Transverse colon (tissue), 4 donors: ENCODE measurements at regions not wholly inside any gene's neighbourhood (a gene's known extent, or its start where the extent isn't known, plus 50 kb on each side); places are given as distances from the start of the nearest gene placed in this dataset.

ENCODE experiments used
- DNase-seq: peaks from one replicate; pipeline ENCODE4 v3.0.0-alpha.2; 2019
- H3K27ac ChIP-seq, 4 donors: fragments of 200-600 bp; sonication (generic); 2 replicates each; pipeline ENCODE4 v1.5.1; 2016 to 2018; ENCODE audit warnings: inconsistent platforms in 4 of 4
- H3K27me3 ChIP-seq: fragments of 200-600 bp; sonication (generic); 2 replicates; pipeline ENCODE4 v1.5.1; 2017; ENCODE audit warnings: inconsistent platforms
- H3K36me3 ChIP-seq, 4 donors: fragments of 200-600 bp; sonication (generic); 2 replicates each; pipeline ENCODE4 v1.5.1; 2017 to 2019; ENCODE audit warnings: inconsistent platforms in 4 of 4
- H3K4me1 ChIP-seq, 4 donors: fragments of 200-600 bp; sonication (generic); 2 replicates each; pipeline ENCODE4 v1.5.1; 2017 to 2020; ENCODE audit warnings: inconsistent platforms in 4 of 4
- H3K4me3 ChIP-seq, 4 donors: fragments of 200-600 bp; sonication (generic); 1 replicate in 1 of 4; 2 replicates in 3 of 4; pipeline versions ENCODE4 v1.5.1 to v1.6.1; 2017 to 2019; ENCODE audit warnings: inconsistent platforms in 4 of 4
- H3K9me3 ChIP-seq, 2 donors: fragments of 200-600 bp; sonication (generic); 2 replicates each; pipeline ENCODE4 v1.5.1; 2017 to 2019; ENCODE audit warnings: inconsistent platforms in 2 of 2
- EP300 ChIP-seq: sonication (generic); formaldehyde crosslinking; IDR thresholded peaks from one replicate; pipeline ENCODE4 v1.6.1; 2017; ENCODE audit warnings: antibody characterized with exemption, low read depth
- POLR2A ChIP-seq: fragments of 450-650 bp; IDR thresholded peaks from one replicate; pipeline ENCODE4 v1.6.1; 2016; ENCODE audit warnings: antibody characterized with exemption, mild to moderate bottlenecking, moderate library complexity
- POLR2AphosphoS5 ChIP-seq, 3 donors: sonication (generic); formaldehyde crosslinking; IDR thresholded peaks; one replicate each; pipeline ENCODE4 v1.6.1; 2016; ENCODE audit warnings: antibody characterized with exemption in 3 of 3
- WGBS, 2 donors: methylation state at CpG; one replicate each; pipeline ENCODE4 v1.1.5; 2018; ENCODE audit warnings: low coverage in 1 of 2; 5-methylcytosine and 5-hydroxymethylcytosine counted together
- in situ Hi-C, 4 donors: fragments of 200-750 bp; cut with MboI; loops; one replicate each; pipeline versions ENCODE4 v1.15.0 to v1.15.1; 2017; ENCODE audit warnings: low sequenced_read_pairs in 3 of 4, low pct_ligation_motif_present in 1 of 4, low pct_unique_long_range_greater_than_20kb in 1 of 4
- intact Hi-C: fragments of 100-400 bp; cut with DNase I; formaldehyde crosslinking; loops from one replicate; pipeline ENCODE4 v1.15.1; 2023; ENCODE audit warnings: low total_unique reads
- TF ChIP-seq, protein P1 (sequence below), 5 experiments: fragments of 200-600 bp in 3 of 5; fragments of 450-650 bp in 2 of 5; sonication (generic) in 3 of 5; IDR thresholded peaks; 1 replicate in 2 of 5; 2 replicates in 3 of 5; pipeline ENCODE4 v1.5.1; 2016 to 2017; ENCODE audit warnings: antibody characterized with exemption in 5 of 5, inconsistent platforms in 3 of 5, mild to moderate bottlenecking in 2 of 5, moderate library complexity in 1 of 5

DNA sequence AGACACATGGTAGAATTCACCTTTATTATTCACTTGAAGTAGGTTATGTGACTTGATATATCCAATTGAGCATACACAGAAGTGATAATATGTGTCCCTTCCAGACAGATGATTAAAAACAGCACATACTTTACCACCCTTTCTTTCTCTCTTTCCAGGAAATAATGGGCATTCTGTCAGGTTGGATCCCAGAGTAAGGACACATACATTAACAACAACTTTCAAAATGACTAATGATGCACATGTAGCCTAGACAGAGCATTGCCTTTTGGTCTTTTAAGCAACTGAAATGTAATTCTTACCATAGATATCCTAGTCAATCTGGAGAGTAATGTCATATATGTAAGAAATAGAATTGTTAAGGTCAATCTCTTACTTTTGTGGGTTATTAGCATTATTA, 1748.7 kb downstream of the EFNA5 start:
- DNase-seq, result no peak
- no peak for TF ChIP-seq POLR2AphosphoS5 (IDR thresholded peaks at IDR 0.05)
- TF ChIP-seq POLR2A, result no peak
- no peak for TF ChIP-seq EP300
- TF ChIP-seq, protein P1, sequence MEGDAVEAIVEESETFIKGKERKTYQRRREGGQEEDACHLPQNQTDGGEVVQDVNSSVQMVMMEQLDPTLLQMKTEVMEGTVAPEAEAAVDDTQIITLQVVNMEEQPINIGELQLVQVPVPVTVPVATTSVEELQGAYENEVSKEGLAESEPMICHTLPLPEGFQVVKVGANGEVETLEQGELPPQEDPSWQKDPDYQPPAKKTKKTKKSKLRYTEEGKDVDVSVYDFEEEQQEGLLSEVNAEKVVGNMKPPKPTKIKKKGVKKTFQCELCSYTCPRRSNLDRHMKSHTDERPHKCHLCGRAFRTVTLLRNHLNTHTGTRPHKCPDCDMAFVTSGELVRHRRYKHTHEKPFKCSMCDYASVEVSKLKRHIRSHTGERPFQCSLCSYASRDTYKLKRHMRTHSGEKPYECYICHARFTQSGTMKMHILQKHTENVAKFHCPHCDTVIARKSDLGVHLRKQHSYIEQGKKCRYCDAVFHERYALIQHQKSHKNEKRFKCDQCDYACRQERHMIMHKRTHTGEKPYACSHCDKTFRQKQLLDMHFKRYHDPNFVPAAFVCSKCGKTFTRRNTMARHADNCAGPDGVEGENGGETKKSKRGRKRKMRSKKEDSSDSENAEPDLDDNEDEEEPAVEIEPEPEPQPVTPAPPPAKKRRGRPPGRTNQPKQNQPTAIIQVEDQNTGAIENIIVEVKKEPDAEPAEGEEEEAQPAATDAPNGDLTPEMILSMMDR (IDR thresholded peaks at IDR 0.05), result no peak
- in situ Hi-C loops, result no loop called here
- Histone ChIP-seq H3K27ac (no peak overlapping the region), H3K4me3 (no peak overlapping the region), H3K9me3 (no peaks in the 10 kb centered on the region), H3K27me3 (no peaks in the 10 kb centered on the region), H3K36me3 (no peaks in the 10 kb centered on the region), H3K4me1 (no peaks in the 10 kb centered on the region)
- intact Hi-C loops, result no loop called here

DNA sequence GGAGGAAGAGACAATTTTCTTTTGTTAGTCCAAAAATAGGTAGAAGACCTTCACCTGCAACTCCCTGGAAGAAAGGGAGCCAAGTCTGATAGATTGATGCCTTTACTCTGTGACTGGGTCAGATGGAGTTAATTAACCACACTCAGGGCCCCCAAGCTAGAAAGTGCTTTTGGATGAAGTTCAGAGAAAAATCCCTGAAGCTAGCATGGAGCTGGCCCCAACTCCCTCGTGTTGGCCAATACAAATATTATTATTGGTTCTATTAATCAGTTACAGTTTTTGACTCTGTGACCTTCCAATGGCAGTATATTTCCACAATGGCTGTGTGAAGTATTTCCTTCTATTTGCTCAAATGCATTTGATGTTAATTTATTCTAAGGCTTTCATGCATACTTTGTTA, 1753.5 kb downstream of the EFNA5 start:
- Histone ChIP-seq H3K4me1 (no peaks in the 10 kb centered on the region), H3K27ac (no peak overlapping the region), H3K4me3 (no peak overlapping the region), H3K9me3 (no peaks in the 10 kb centered on the region), H3K27me3 (no peaks in the 10 kb centered on the region), H3K36me3 (no peaks in the 10 kb centered on the region)
- WGBS, 2 donors, result 26 to 33% methylated on average over 1 of the region's 1 CpG
- TF ChIP-seq, protein P1 (IDR thresholded peaks at IDR 0.05), result no peak
- no peak for TF ChIP-seq POLR2A
- no peak for TF ChIP-seq EP300
- TF ChIP-seq POLR2AphosphoS5 (IDR thresholded peaks at IDR 0.05), result no peak
- intact Hi-C loops, result no loop called here
- in situ Hi-C loops, result no loop called here
- no peak for DNase-seq

DNA sequence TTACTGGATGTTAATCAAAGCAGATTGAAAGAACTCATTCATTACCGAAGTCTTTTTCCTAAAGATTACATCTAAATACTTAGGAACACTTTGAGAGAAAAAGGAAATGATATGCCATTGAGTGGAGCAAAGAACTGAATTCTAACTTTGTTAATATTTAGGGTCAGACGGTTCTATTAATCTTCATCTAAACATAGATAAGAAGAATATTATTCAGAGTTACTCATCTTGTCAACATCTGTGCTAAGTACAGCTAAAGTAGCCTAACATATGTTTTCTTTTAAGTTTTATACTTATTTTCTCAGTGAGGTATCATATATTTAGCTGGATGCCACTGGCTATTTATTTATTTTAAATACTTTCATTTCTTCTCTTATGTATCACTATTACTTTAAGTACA, 1763.7 kb downstream of the EFNA5 start:
- no peak for DNase-seq
- 72 to 79% methylated on average over 2 of the region's 2 CpGs for WGBS, 2 donors
- no peaks in the 10 kb centered on the region for H3K9me3 ChIP-seq
- H3K4me1 ChIP-seq, result no peaks in the 10 kb centered on the region
- intact Hi-C loops, result no loop called here
- in situ Hi-C loops, result no loop called here
- H3K36me3 ChIP-seq, result no peaks in the 10 kb centered on the region
- TF ChIP-seq POLR2A, result no peak
- TF ChIP-seq, protein P1 (IDR thresholded peaks at IDR 0.05), result no peak
- TF ChIP-seq EP300, result no peak
- no peak for TF ChIP-seq POLR2AphosphoS5 (IDR thresholded peaks at IDR 0.05)
- no peak overlapping the region for H3K4me3 ChIP-seq
- no peak overlapping the region for H3K27ac ChIP-seq
- no peaks in the 10 kb centered on the region for H3K27me3 ChIP-seq

DNA sequence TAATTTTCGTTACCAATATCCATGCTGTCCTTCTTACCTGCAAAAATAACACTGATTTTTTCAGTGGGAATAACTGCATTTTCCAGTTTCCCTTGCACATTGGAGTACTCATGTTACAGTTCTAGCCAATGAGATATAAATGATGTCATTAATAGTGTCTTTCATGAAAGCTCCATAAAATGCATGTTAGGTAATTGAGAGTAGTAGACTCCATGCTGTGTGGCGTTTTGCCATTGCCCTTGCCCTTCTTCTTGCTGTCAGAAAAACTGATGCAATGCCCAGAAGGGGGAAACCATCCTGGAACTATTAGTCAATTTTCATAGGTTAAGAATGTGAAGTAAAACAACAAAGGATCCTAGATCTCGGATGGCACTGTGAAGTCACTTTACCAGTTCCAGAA, 1765.3 kb downstream of the EFNA5 start:
- no peak overlapping the region for H3K27ac ChIP-seq
- in situ Hi-C loops (no loop called here), intact Hi-C loops (no loop called here)
- DNase-seq, result no peak
- no peak overlapping the region for H3K4me3 ChIP-seq
- TF ChIP-seq, protein P1 (IDR thresholded peaks at IDR 0.05), result no peak
- TF ChIP-seq EP300 (no peak), POLR2A (no peak), POLR2AphosphoS5 (IDR thresholded peaks at IDR 0.05) (no peak)
- WGBS, 2 donors, result 73 to 84% methylated on average over 3 of the region's 3 CpGs
- H3K36me3 ChIP-seq, result no peaks in the 10 kb centered on the region
- H3K4me1 ChIP-seq, result no peaks in the 10 kb centered on the region
- no peaks in the 10 kb centered on the region for H3K9me3 ChIP-seq
- H3K27me3 ChIP-seq, result no peaks in the 10 kb centered on the region
